Neural progenitor cell (in vitro differentiated cells): ENCODE measurements at regions not wholly inside any gene's neighbourhood (a gene's known extent, or its start where the extent isn't known, plus 50 kb on each side); places are given as distances from the start of the nearest gene placed in this dataset.

Experiments
- EZH2 ChIP-seq: fragments of 200-600 bp; sonication (generic); IDR thresholded peaks from 2 replicates; pipeline ENCODE4 v1.6.1; 2017; ENCODE audit warnings: antibody characterized with exemption, mild to moderate bottlenecking, moderate library complexity
- TF ChIP-seq, protein P1 (sequence below): fragments of 200-600 bp; sonication (generic); IDR thresholded peaks from 2 replicates; pipeline ENCODE4 v1.5.1; 2017; ENCODE audit warnings: antibody characterized with exemption, mild to moderate bottlenecking

GRCh38 chr4:66613591-66613990 is 931.7 kb downstream of the CENPC start:
- TF ChIP-seq, protein P1, sequence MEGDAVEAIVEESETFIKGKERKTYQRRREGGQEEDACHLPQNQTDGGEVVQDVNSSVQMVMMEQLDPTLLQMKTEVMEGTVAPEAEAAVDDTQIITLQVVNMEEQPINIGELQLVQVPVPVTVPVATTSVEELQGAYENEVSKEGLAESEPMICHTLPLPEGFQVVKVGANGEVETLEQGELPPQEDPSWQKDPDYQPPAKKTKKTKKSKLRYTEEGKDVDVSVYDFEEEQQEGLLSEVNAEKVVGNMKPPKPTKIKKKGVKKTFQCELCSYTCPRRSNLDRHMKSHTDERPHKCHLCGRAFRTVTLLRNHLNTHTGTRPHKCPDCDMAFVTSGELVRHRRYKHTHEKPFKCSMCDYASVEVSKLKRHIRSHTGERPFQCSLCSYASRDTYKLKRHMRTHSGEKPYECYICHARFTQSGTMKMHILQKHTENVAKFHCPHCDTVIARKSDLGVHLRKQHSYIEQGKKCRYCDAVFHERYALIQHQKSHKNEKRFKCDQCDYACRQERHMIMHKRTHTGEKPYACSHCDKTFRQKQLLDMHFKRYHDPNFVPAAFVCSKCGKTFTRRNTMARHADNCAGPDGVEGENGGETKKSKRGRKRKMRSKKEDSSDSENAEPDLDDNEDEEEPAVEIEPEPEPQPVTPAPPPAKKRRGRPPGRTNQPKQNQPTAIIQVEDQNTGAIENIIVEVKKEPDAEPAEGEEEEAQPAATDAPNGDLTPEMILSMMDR = no peak
- TF ChIP-seq EZH2 = no peak
